Endothelial cell of umbilical vein (primary cell): ENCODE measurements at regions not wholly inside any gene's neighbourhood (a gene's known extent, or its start where the extent isn't known, plus 50 kb on each side); places are given as distances from the start of the nearest gene placed in this dataset.

Experiments
- BruUV-seq: library from RNA; stranded (reverse); fragments of 400-500 nt; replicated peaks from 2 replicates; lab custom pipeline; 2021; lab: Mats Ljungman, UMichigan
- CTCF ChIA-PET: fragments of 300-600, 350-600 bp; sonication (Branson Sonifier 250); formaldehyde crosslinking; loops from one replicate; lab custom pipeline; 2021; ENCODE audit warnings: antibody characterized with exemption, inconsistent platforms; lab: Charles Lee
- POLR2A ChIA-PET: fragments of 300-600, 350-600 bp; sonication (Branson Sonifier 250); formaldehyde crosslinking; loops from one replicate; lab custom pipeline; 2021; ENCODE audit warnings: antibody characterized with exemption, inconsistent platforms; lab: Charles Lee
- DNase-seq: peaks from one replicate; pipeline ENCODE4 v3.0.0-alpha.2; 2011; ENCODE audit warnings: low read depth, low spot score
- FAIRE-seq: peaks from 2 replicates; lab custom pipeline; 2011; peaks lifted over from hg19 to GRCh38; lab: Jason Lieb, UNC
- H2AFZ ChIP-seq: 2 replicates; pipeline ENCODE4 v1.6.0; 2012; ENCODE audit warnings: low read depth, low read length, control low read depth, inconsistent platforms
- H3K27ac ChIP-seq: 2 replicates; pipeline ENCODE4 v1.5.1; 2011; ENCODE audit warnings: low read depth, mild to moderate bottlenecking, control low read depth, low read length, moderate library complexity; ENCODE audit not compliant: insufficient read depth
- H3K27me3 ChIP-seq, 2 experiments: 2 replicates each; pipeline versions ENCODE4 v1.6.0 to v1.6.1; 2011; ENCODE audit warnings: low read length in 2 of 2, mixed read lengths in 1 of 2; ENCODE audit not compliant: control insufficient read depth in 2 of 2, insufficient read depth in 2 of 2
- H3K36me3 ChIP-seq, 2 experiments: 2 replicates in 1 of 2; 3 replicates in 1 of 2; pipeline ENCODE4 v1.5.1; 2011; ENCODE audit warnings: low read length in 2 of 2, mild to moderate bottlenecking in 1 of 2, moderate library complexity in 1 of 2; ENCODE audit not compliant: control insufficient read depth in 2 of 2, insufficient read depth in 2 of 2; ENCODE audit errors: extremely low read depth in 1 of 2
- H3K4me1 ChIP-seq: 3 replicates; pipeline ENCODE4 v1.5.1; 2011; ENCODE audit warnings: mild to moderate bottlenecking, low read length; ENCODE audit not compliant: control insufficient read depth, insufficient read depth; ENCODE audit errors: extremely low read depth
- H3K4me2 ChIP-seq: 2 replicates; pipeline ENCODE4 v1.6.1; 2011; ENCODE audit warnings: low read length, control low read depth, mixed read lengths; ENCODE audit not compliant: insufficient read depth
- H3K4me3 ChIP-seq, 3 experiments: fragments of 200-600 bp in 1 of 3; sonication (generic), shearing (Covaris generic) in 1 of 3; replicated peaks in 1 of 3; 2 replicates each; pipeline ENCODE4 v1.5.1; 2011 to 2016; ENCODE audit warnings: control low read depth in 3 of 3, low read length in 3 of 3, mild to moderate bottlenecking in 2 of 3, inconsistent platforms in 1 of 3, low read depth in 1 of 3, moderate library complexity in 1 of 3; ENCODE audit not compliant: insufficient read depth in 1 of 3
- H3K79me2 ChIP-seq: 2 replicates; pipeline ENCODE4 v1.6.0; 2012; ENCODE audit warnings: low read length, inconsistent platforms; ENCODE audit not compliant: control insufficient read depth, insufficient read depth
- H3K9ac ChIP-seq: replicated peaks from 2 replicates; pipeline ENCODE3; 2011; ENCODE audit warnings: low read length, control low read depth; ENCODE audit not compliant: insufficient read depth; ENCODE audit errors: extremely low read depth
- H3K9me1 ChIP-seq: replicated peaks from 3 replicates; pipeline ENCODE4 v1.6.0; 2011; ENCODE audit warnings: mild to moderate bottlenecking, low read length; ENCODE audit not compliant: control insufficient read depth, insufficient read depth; ENCODE audit errors: extremely low read depth
- H3K9me3 ChIP-seq: replicated peaks from 2 replicates; pipeline ENCODE4 v1.5.1; 2012; ENCODE audit warnings: low read length, inconsistent platforms; ENCODE audit not compliant: control insufficient read depth, insufficient read depth
- H4K20me1 ChIP-seq: replicated peaks from 2 replicates; pipeline ENCODE3; 2011; ENCODE audit warnings: mild to moderate bottlenecking, low read length; ENCODE audit not compliant: control insufficient read depth, insufficient read depth; ENCODE audit errors: extremely low read depth
- CTCF ChIP-seq, 2 donors: IDR thresholded peaks; 1 replicate in 1 of 2; 2 replicates in 1 of 2; pipeline ENCODE4 v1.5.1; 2011; ENCODE audit warnings: low read length in 2 of 2, mild to moderate bottlenecking in 2 of 2, moderate library complexity in 2 of 2, control low read depth in 1 of 2, inconsistent platforms in 1 of 2, low read depth in 1 of 2; ENCODE audit not compliant: insufficient read depth in 1 of 2; ENCODE audit errors: extremely low read depth in 1 of 2
- EZH2 ChIP-seq: IDR thresholded peaks from 2 replicates; pipeline ENCODE4 v1.6.1; 2012; ENCODE audit warnings: borderline replicate concordance, low read depth, mild to moderate bottlenecking, moderate library complexity, low read length, inconsistent platforms; ENCODE audit not compliant: severe bottlenecking
- FOS ChIP-seq: IDR thresholded peaks from 2 replicates; pipeline ENCODE4 v1.6.1; 2011; ENCODE audit warnings: mild to moderate bottlenecking, low read length, moderate library complexity, borderline replicate concordance; ENCODE audit not compliant: insufficient read depth
- GATA2 ChIP-seq: IDR thresholded peaks from 2 replicates; pipeline ENCODE4 v1.7.0; 2011; ENCODE audit warnings: low read depth, mild to moderate bottlenecking, moderate library complexity, mixed read lengths, low read length; ENCODE audit not compliant: insufficient read length, insufficient read depth
- JUN ChIP-seq: IDR thresholded peaks from 2 replicates; pipeline ENCODE4 v1.6.1; 2011; ENCODE audit warnings: borderline replicate concordance, low read depth; ENCODE audit not compliant: insufficient read length, insufficient read depth
- MAX ChIP-seq: IDR thresholded peaks from 2 replicates; pipeline ENCODE4 v1.6.1; 2011; ENCODE audit not compliant: insufficient read depth, insufficient read length
- MYC ChIP-seq: IDR thresholded peaks from one replicate; pipeline ENCODE4 v1.6.1; 2011; ENCODE audit warnings: mild to moderate bottlenecking, low read depth, low read length
- POLR2A ChIP-seq: IDR thresholded peaks from 2 replicates; pipeline ENCODE4 v1.6.1; 2012; ENCODE audit warnings: low read depth, mild to moderate bottlenecking, control low read depth, low read length
- POLR2AphosphoS5 ChIP-seq: IDR thresholded peaks from 2 replicates; pipeline ENCODE4 v1.6.1; 2012; ENCODE audit warnings: low read depth, mild to moderate bottlenecking, control low read depth, low read length, moderate library complexity; ENCODE audit not compliant: insufficient read depth
- dilution Hi-C: fragments of 300-500 bp; cut with MboI; formaldehyde crosslinking; loops from one replicate; pipeline ENCODE4 v1.15.0; 2019; ENCODE audit warnings: low sequenced_read_pairs; ENCODE audit not compliant: extremely low pct_ligation_motif_present
- intact Hi-C: fragments of 100-400 bp; cut with micrococcal nuclease; formaldehyde crosslinking; loops from one replicate; pipeline ENCODE4 v1.10.0; 2022

- H3K4me2 ChIP-seq = no peak overlapping the region
- no peaks in the 10 kb centered on the region for H3K36me3 ChIP-seq
- ChIA-PET CTCF (no interaction called here), POLR2A (no interaction called here)
- no peaks in the 10 kb centered on the region for H3K9me1 ChIP-seq
- no peaks in the 10 kb centered on the region for H4K20me1 ChIP-seq
- no peak overlapping the region for H3K27ac ChIP-seq
- dilution Hi-C loops = no loop called here
- H3K4me3 ChIP-seq = no peak overlapping the region
- H3K9ac ChIP-seq = no peak overlapping the region
- no peaks in the 10 kb centered on the region for H3K79me2 ChIP-seq
- no peak for TF ChIP-seq MAX
- no peak for TF ChIP-seq JUN
- no peak for TF ChIP-seq EZH2
- TF ChIP-seq MYC = no peak
- no peak for TF ChIP-seq CTCF (IDR thresholded peaks at IDR 0.05; ENCODE audit: extremely low read depth in 1 of 2, insufficient read depth in 1 of 2, low read depth in 1 of 2, low read length in 2 of 2)
- TF ChIP-seq POLR2AphosphoS5 = no peak
- TF ChIP-seq FOS = no peak
- no peak for TF ChIP-seq GATA2
- no peak for TF ChIP-seq POLR2A
- intact Hi-C loops = no loop called here
- peaks cover 26% of the 10 kb centered on the region for H3K4me1 ChIP-seq
- H3K27me3 ChIP-seq = peaks cover 0 to 3% of the 10 kb centered on the region in 2 experiments
- DNase-seq = no peak
- H2AFZ ChIP-seq = no peak overlapping the region
- no peak for FAIRE-seq
- no peaks in the 10 kb centered on the region for H3K9me3 ChIP-seq
- BruUV-seq = no TSS peak
Observed at GRCh38 chr2:8172661-8173060, 509.2 kb upstream of the ID2 start.
